Central memory CD8-positive, alpha-beta T cell (primary cell): ENCODE measurements at regions not wholly inside any gene's neighbourhood (a gene's known extent, or its start where the extent isn't known, plus 50 kb on each side); places are given as distances from the start of the nearest gene placed in this dataset.
"Not testable (repeated sequence)": the region's sequence is repeated elsewhere in the genome, so short reads cannot be mapped to it uniquely, and the experiment has no call there.

Experiments used
- ATAC-seq: fragments of 150-1000 bp; cut with Tn5 transposase; replicated peaks from 2 replicates; pipeline ENCODE4 v1.10.0; 2022; ENCODE audit warnings: mild to moderate bottlenecking, moderate FRiP score, moderate number of reproducible peaks; ENCODE audit not compliant: poor library complexity, severe bottlenecking; ENCODE audit errors: extremely low read depth
- DNase-seq, 2 donors: peaks; one replicate each; pipeline ENCODE4 v3.0.0; 2021; ENCODE audit warnings: low spot score in 2 of 2
- H3K27ac Mint-ChIP-seq: one replicate; pipeline ENCODE4 v1.8.0; 2022; ENCODE audit warnings: low read depth, mild to moderate bottlenecking, moderate library complexity, mixed read lengths
- H3K27me3 Mint-ChIP-seq: one replicate; pipeline ENCODE4 v1.8.0; 2022; ENCODE audit warnings: mixed read lengths
- H3K36me3 Mint-ChIP-seq: one replicate; pipeline ENCODE4 v1.8.0; 2022; ENCODE audit warnings: mild to moderate bottlenecking, moderate library complexity, mixed read lengths; ENCODE audit not compliant: insufficient read depth
- H3K4me1 Mint-ChIP-seq: one replicate; pipeline ENCODE4 v1.8.0; 2022; ENCODE audit warnings: mixed read lengths
- H3K4me3 Mint-ChIP-seq: one replicate; pipeline ENCODE4 v1.8.0; 2022; ENCODE audit warnings: mild to moderate bottlenecking, moderate library complexity, mixed read lengths
- H3K9me3 Mint-ChIP-seq: one replicate; pipeline ENCODE4 v1.8.0; 2022; ENCODE audit warnings: mixed read lengths

DNA sequence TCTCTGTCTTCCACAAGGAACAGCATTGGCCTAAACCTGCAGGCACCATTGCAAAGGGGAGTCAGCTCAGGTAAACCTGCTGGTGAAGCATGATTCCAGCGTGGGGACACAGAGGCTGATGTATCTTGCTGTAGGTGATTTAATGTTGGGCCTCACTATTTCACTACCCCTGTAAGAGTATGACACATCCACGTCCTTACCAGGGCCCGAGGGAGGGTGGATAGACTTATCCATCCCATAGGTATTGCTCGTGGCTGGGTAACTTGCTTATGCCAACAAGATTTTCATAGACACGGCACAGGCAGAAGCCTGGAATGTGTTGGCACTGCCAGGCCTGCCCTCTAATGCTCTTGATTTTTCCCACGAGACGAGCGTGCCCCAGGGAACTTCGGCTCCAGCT, 107.4 kb upstream of the SULF2 start:
- DNase-seq, H3K9me3 Mint-ChIP-seq, H3K36me3 Mint-ChIP-seq, H3K4me1 Mint-ChIP-seq, H3K27ac Mint-ChIP-seq, ATAC-seq, H3K27me3 Mint-ChIP-seq, H3K4me3 Mint-ChIP-seq: not testable (repeated sequence)

DNA sequence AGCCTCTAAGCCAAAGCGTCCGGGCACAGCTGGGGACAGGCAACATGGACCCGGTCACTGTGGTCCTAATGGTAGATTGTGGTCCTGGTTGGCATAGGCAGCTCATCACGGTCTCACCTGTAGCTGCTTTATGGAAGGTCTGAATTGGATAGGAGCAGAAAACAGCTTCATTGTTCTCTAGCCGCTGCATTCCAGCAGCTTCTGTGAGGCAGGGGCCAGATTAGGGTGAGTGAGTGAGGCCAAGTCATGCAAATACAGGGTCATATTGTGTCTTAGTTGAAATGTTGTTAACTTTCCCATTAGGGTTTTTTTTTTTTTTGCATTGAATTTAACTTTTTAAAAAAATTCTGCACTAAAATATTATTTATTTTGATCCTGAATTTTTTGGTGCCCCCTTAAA, 105.4 kb upstream of the SULF2 start:
- H3K27me3 Mint-ChIP-seq, result peaks cover 12% of the 10 kb centered on the region
- ATAC-seq, H3K36me3 Mint-ChIP-seq, H3K27ac Mint-ChIP-seq, DNase-seq, H3K9me3 Mint-ChIP-seq, H3K4me1 Mint-ChIP-seq, H3K4me3 Mint-ChIP-seq: not testable (repeated sequence)

GRCh38 chr20:47889751-47890150, 104.5 kb upstream of the SULF2 start:
- not testable (repeated sequence) for DNase-seq, H3K36me3 Mint-ChIP-seq, H3K9me3 Mint-ChIP-seq, H3K27ac Mint-ChIP-seq, H3K4me3 Mint-ChIP-seq, H3K4me1 Mint-ChIP-seq, ATAC-seq
- peaks cover 12% of the 10 kb centered on the region for H3K27me3 Mint-ChIP-seq

DNA sequence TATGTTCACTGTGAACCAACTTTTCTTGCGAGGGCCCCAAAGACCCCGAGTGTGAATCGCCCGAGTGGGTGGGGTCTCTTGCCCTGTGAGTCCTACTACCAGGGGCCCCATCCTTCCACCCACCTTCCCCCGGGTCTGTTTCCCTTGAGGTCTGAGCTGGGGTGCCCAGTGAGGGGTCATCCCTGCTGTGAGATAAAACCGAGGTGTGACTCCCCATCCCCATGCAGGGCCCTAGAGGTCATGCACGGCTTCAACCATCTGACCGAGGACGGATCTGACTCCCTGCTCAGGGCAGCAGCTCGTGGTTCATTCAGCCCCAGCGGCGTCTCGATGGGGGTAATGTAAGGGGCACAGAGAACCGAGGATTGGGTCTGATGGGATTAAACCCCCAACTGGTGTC, 103.1 kb upstream of the SULF2 start:
- ATAC-seq (no peak), DNase-seq (no peak)
- H3K27me3 Mint-ChIP-seq, result peaks cover 12% of the 10 kb centered on the region
- H3K9me3 Mint-ChIP-seq, result no peaks in the 10 kb centered on the region
- H3K27ac Mint-ChIP-seq, result no peak overlapping the region
- H3K4me1 Mint-ChIP-seq, result no peaks in the 10 kb centered on the region
- no peaks in the 10 kb centered on the region for H3K36me3 Mint-ChIP-seq
- no peak overlapping the region for H3K4me3 Mint-ChIP-seq

- no peaks in the 10 kb centered on the region for H3K4me1 Mint-ChIP-seq
- no peak overlapping the region for H3K4me3 Mint-ChIP-seq
- DNase-seq, result no peak
- H3K27ac Mint-ChIP-seq, result no peak overlapping the region
- ATAC-seq, result no peak
- no peaks in the 10 kb centered on the region for H3K9me3 Mint-ChIP-seq
- peaks cover 12% of the 10 kb centered on the region for H3K27me3 Mint-ChIP-seq
- no peaks in the 10 kb centered on the region for H3K36me3 Mint-ChIP-seq
Observed at GRCh38 chr20:47887477-47888080, 102.3 kb upstream of the SULF2 start.

DNA sequence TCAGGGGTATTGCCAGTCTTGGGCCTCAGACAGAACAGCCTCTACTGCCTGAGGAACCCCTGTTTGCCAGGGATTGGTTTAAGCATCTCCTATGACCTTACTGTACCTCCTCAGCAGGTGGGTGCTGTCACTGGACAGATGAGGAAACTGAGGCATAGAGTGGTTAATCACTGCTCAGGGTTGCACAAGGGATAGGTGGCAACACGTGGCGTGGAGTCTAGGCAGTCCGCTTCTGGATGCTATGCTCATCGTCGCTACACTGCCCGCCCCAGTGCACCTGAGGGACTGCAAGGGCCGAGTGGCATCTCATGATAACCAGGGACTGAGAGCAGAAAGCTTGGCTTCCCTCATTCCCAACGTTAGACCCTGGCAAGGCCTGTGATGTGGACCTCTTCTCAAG, 101.8 kb upstream of the SULF2 start:
- H3K4me3 Mint-ChIP-seq, result no peak overlapping the region
- H3K4me1 Mint-ChIP-seq, result no peaks in the 10 kb centered on the region

GRCh38 chr20:47886454-47887041, 101.3 kb upstream of the SULF2 start:
- DNase-seq (no peak), ATAC-seq (no peak)
- Mint-ChIP-seq H3K9me3 (no peaks in the 10 kb centered on the region), H3K4me3 (no peak overlapping the region), H3K27me3 (peaks cover 12% of the 10 kb centered on the region), H3K4me1 (no peaks in the 10 kb centered on the region), H3K27ac (no peak overlapping the region), H3K36me3 (no peaks in the 10 kb centered on the region)

More for the DNA sequence above, 101.8 kb upstream of the SULF2 start:
- DNase-seq, result no peak
- Mint-ChIP-seq H3K27me3 (peaks cover 12% of the 10 kb centered on the region), H3K36me3 (no peaks in the 10 kb centered on the region), H3K9me3 (no peaks in the 10 kb centered on the region), H3K27ac (no peak overlapping the region)
- ATAC-seq, result no peak

DNA sequence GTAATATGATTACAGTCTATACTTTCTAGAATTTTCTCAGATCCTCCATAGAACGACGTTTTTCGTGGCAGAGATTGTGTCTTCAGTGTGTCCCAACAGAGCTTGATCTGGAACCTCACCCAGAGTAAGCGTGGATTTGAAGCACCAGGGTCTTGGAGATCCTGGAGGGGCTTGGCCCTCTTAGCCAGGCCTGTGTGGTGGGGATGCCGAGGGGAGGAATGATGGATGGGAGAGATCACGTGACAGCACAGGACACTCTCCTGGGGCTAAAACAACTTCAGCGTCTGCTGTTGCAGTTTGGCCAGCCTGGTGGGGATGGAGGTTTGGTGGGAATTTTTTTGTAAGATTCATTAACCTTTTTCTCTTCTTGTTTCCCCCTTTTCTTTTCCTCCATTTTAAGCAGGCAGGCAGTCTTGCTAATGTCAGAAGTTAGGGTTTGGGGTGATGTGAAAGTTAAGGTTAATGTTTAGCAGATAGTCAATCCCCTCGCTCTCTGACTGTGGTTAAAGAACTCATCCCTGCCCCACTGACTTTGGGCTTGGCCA, 100.7 kb upstream of the SULF2 start:
- Mint-ChIP-seq H3K4me3 (no peak overlapping the region), H3K27ac (no peak overlapping the region), H3K36me3 (no peaks in the 10 kb centered on the region), H3K9me3 (no peaks in the 10 kb centered on the region), H3K27me3 (peaks cover 12% of the 10 kb centered on the region), H3K4me1 (no peaks in the 10 kb centered on the region)
- ATAC-seq (no peak), DNase-seq (no peak)

- H3K4me1 Mint-ChIP-seq, ATAC-seq, DNase-seq, H3K9me3 Mint-ChIP-seq, H3K36me3 Mint-ChIP-seq, H3K27ac Mint-ChIP-seq, H3K4me3 Mint-ChIP-seq: not testable (repeated sequence)
- H3K27me3 Mint-ChIP-seq, result peaks cover 17% of the 10 kb centered on the region
Observed at GRCh38 chr20:47883940-47884339, 98.7 kb upstream of the SULF2 start.

GRCh38 chr20:47883186-47883585, 97.9 kb upstream of the SULF2 start:
- H3K4me1 Mint-ChIP-seq, result no peaks in the 10 kb centered on the region
- DNase-seq (no peak), ATAC-seq (no peak)
- no peak overlapping the region for H3K27ac Mint-ChIP-seq
- no peaks in the 10 kb centered on the region for H3K9me3 Mint-ChIP-seq
- peaks cover 25% of the 10 kb centered on the region for H3K27me3 Mint-ChIP-seq
- no peak overlapping the region for H3K4me3 Mint-ChIP-seq
- no peaks in the 10 kb centered on the region for H3K36me3 Mint-ChIP-seq

DNA sequence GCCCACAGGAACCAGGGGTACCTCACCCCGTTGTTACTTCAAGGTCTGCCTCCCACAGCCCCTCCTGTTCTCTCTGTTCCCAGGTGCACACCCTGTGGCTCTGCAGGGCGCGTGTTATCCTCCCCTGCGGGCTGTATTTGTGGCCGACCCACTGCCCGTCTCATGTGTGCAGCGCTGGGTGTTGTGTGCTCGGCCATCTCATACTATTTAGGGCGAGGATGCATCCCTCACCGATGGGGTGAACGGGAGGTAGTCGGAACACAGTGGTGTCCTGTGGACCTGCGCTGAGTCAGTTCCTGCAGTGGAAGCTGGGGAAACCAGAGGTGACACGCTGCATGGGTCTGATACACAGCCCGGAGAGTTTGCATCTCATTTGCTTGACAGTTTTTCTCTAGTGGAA, 94.5 kb upstream of the SULF2 start:
- ATAC-seq (no peak), DNase-seq (no peak)
- Mint-ChIP-seq H3K27me3 (peaks cover 22% of the 10 kb centered on the region), H3K9me3 (no peaks in the 10 kb centered on the region), H3K36me3 (no peaks in the 10 kb centered on the region), H3K27ac (no peak overlapping the region), H3K4me1 (no peaks in the 10 kb centered on the region), H3K4me3 (no peak overlapping the region)

- Mint-ChIP-seq H3K4me3 (no peak overlapping the region), H3K4me1 (no peaks in the 10 kb centered on the region)
- no peak for ATAC-seq
Observed at GRCh38 chr20:47878601-47879027, 93.3 kb upstream of the SULF2 start.

DNA sequence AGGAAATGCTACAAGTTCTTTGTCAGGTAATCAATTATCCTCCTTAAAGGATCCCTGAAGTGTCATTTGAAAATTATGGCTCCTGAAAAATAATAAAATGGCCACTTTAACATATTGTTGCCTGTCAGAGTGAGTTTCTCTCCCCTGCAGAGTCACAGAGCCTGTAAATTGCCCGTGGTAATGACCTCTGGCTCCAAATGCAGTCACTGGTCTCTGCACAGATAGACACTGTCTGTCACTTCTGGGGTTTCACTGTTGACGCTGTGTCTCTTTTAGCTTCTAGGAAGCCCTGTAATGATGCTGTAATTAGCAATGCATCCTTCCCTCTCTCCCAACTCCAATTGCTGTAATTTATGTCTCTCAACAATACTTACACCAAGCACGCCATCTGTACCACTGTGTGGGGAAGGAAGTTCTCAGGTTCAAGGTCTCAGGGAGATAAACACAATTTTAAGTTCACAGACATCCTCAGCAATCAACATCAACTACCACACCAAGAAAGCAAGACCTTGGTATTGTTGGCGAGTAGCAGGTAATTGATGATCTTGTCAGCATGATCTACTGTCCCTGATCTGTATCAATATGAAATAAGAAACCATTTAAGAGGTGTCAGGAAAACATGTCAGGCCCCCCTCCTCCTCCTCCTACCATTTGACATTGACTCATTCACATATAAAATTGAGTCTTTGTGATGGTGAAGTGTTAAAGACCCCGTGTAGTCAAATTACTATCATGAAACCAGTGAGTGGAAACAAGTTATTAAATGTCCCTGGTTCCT, 91.2 kb upstream of the SULF2 start:
- Mint-ChIP-seq H3K9me3 (no peaks in the 10 kb centered on the region), H3K4me3 (no peak overlapping the region), H3K4me1 (no peaks in the 10 kb centered on the region), H3K36me3 (no peaks in the 10 kb centered on the region), H3K27ac (no peak overlapping the region), H3K27me3 (peaks cover 50% of the 10 kb centered on the region)
- DNase-seq (no peak), ATAC-seq (no peak)

More at GRCh38 chr20:47878601-47879027, 93.3 kb upstream of the SULF2 start:
- H3K27me3 Mint-ChIP-seq, result peaks cover 29% of the 10 kb centered on the region
- no peak for DNase-seq
- no peaks in the 10 kb centered on the region for H3K36me3 Mint-ChIP-seq
- no peak overlapping the region for H3K27ac Mint-ChIP-seq
- H3K9me3 Mint-ChIP-seq, result no peaks in the 10 kb centered on the region
